MM.1S (cell line): ENCODE measurements at regions not wholly inside any gene's neighbourhood (a gene's known extent, or its start where the extent isn't known, plus 50 kb on each side); places are given as distances from the start of the nearest gene placed in this dataset.
"Not testable (repeated sequence)": the region's sequence is repeated elsewhere in the genome, so short reads cannot be mapped to it uniquely, and the experiment has no call there.

ENCODE experiments used
- CTCF ChIP-seq: fragments of 300-600 bp; sonication (generic); IDR thresholded peaks from 2 replicates; pipeline ENCODE4 v1.5.1; 2016; ENCODE audit warnings: antibody characterized with exemption, low read length, mixed read lengths
- EZH2 ChIP-seq: fragments of 300-600 bp; sonication (generic); optimal IDR thresholded peaks from 2 replicates; pipeline ENCODE3; 2017; ENCODE audit warnings: low read depth, mild to moderate bottlenecking, antibody characterized with exemption, low read length, mixed read lengths
- EZH2phosphoT487 ChIP-seq: fragments of 300-600 bp; sonication (generic); IDR thresholded peaks from 2 replicates; pipeline ENCODE4 v1.6.1; 2018; ENCODE audit warnings: antibody characterized with exemption, low read length

- not testable (repeated sequence) for TF ChIP-seq CTCF, EZH2, EZH2phosphoT487
Observed at GRCh38 chr16:29115802-29116141, 130.9 kb downstream of the LAT start.
